ENCODE measurements at regions not wholly inside any gene's neighbourhood (a gene's known extent, or its start where the extent isn't known, plus 50 kb on each side); places are given as distances from the start of the nearest gene placed in this dataset.

- H3K9me3 ChIP-seq (replicated peaks; ENCODE audit: control insufficient read depth, insufficient read depth, low read length) = no peaks in the 10 kb centered on the region
- in situ Hi-C loops (cut with MboI) (no loop called here), intact Hi-C loops (cut with micrococcal nuclease; ENCODE audit: unreplicated experiment) (no loop called here)
- no peak for TF ChIP-seq NR2F1 (conservative IDR thresholded peaks at IDR 0.05)
- TF ChIP-seq HCFC1 (IDR thresholded peaks at IDR 0.05; ENCODE audit: low read length) = no peak
- TF ChIP-seq, protein P1, sequence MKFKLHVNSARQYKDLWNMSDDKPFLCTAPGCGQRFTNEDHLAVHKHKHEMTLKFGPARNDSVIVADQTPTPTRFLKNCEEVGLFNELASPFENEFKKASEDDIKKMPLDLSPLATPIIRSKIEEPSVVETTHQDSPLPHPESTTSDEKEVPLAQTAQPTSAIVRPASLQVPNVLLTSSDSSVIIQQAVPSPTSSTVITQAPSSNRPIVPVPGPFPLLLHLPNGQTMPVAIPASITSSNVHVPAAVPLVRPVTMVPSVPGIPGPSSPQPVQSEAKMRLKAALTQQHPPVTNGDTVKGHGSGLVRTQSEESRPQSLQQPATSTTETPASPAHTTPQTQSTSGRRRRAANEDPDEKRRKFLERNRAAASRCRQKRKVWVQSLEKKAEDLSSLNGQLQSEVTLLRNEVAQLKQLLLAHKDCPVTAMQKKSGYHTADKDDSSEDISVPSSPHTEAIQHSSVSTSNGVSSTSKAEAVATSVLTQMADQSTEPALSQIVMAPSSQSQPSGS (IDR thresholded peaks at IDR 0.05; ENCODE audit: low read length) = no peak
- no peak for TF ChIP-seq KLF5 (IDR thresholded peaks at IDR 0.05; ENCODE audit: partially characterized antibody)
- TF ChIP-seq HDAC2 (IDR thresholded peaks at IDR 0.05) = no peak
- TF ChIP-seq SP1 (IDR thresholded peaks at IDR 0.05; ENCODE audit: low read depth, low read length) = no peak
- no peaks in the 10 kb centered on the region for H4K20me1 ChIP-seq (ENCODE audit: control insufficient read depth, insufficient read depth)
- 35% methylated on average over 2 of the region's 2 CpGs for WGBS (ENCODE audit: insufficient coverage, insufficient replicate concordance, low lambda C conversion rate, missing lambda C conversion rate)
- H2AFZ ChIP-seq (ENCODE audit: control insufficient read depth, low read depth, low read length) = no peak overlapping the region
- DNase-seq (ENCODE audit: low read depth, low spot score) (no peak), FAIRE-seq (no peak), ATAC-seq (no peak)
- no peaks in the 10 kb centered on the region for H3K4me1 ChIP-seq (ENCODE audit: control insufficient read depth, insufficient read depth, low read length)
- BruUV-seq (replicated peaks) = no TSS peak
- ChIA-PET POLR2A (no interaction called here), CTCF (no interaction called here), RAD21 (ENCODE audit: unreplicated experiment) (no interaction called here), SMC1A (ENCODE audit: uncharacterized antibody, unreplicated experiment) (no interaction called here)
- H3K9ac ChIP-seq (ENCODE audit: control insufficient read depth, insufficient read depth, low read length) = no peak overlapping the region
- no peaks in the 10 kb centered on the region for H3K27me3 ChIP-seq (replicated peaks in 1 of 2; ENCODE audit: control insufficient read depth in 2 of 2, insufficient read depth in 2 of 2, low read length in 1 of 2)
- no peak overlapping the region for H3K4me2 ChIP-seq (ENCODE audit: control insufficient read depth, insufficient read depth)
- no peaks in the 10 kb centered on the region for H3K36me3 ChIP-seq (ENCODE audit: control insufficient read depth in 2 of 2, insufficient read depth in 2 of 2, low read length in 1 of 2)
- H3K4me3 ChIP-seq = no peak overlapping the region
- no peaks in the 10 kb centered on the region for H3K79me2 ChIP-seq (ENCODE audit: control insufficient read depth, insufficient read depth, low read length)
- no peak overlapping the region for H3K27ac ChIP-seq (ENCODE audit: control insufficient read depth, insufficient read depth)
Observed at GRCh38 chr13:74434782-74435181, 300.6 kb upstream of the KLF12 start.

DNA sequence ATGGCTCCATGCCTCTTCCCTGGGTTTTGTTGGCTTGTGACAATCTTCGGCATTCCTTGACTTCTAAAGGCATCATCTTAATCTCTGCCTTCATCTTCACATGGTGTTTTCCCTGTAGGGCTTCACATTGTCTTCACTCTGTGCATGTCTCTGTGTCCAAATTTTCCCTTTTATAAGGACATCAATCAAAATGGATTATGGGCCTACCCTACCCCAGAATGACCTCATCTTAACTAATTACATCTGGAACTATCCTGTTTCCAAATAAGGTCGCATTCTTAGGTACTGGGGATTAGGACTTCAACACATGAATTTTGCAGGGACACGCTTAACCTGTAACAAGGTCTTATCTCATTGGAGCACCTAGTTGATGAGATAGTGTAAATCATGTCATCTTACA, 290.3 kb upstream of the KLF12 start:
- Histone ChIP-seq H4K20me1 (ENCODE audit: control insufficient read depth, insufficient read depth) (no peaks in the 10 kb centered on the region), H3K79me2 (ENCODE audit: control insufficient read depth, insufficient read depth, low read length) (no peaks in the 10 kb centered on the region), H3K27ac (ENCODE audit: control insufficient read depth, insufficient read depth) (no peak overlapping the region), H3K4me2 (ENCODE audit: control insufficient read depth, insufficient read depth) (no peak overlapping the region), H3K9ac (ENCODE audit: control insufficient read depth, insufficient read depth, low read length) (no peak overlapping the region), H3K27me3 (replicated peaks in 1 of 2; ENCODE audit: control insufficient read depth in 2 of 2, insufficient read depth in 2 of 2, low read length in 1 of 2) (no peaks in the 10 kb centered on the region), H3K4me1 (ENCODE audit: control insufficient read depth, insufficient read depth, low read length) (no peaks in the 10 kb centered on the region), H3K4me3 (no peak overlapping the region), H3K36me3 (ENCODE audit: control insufficient read depth in 2 of 2, insufficient read depth in 2 of 2, low read length in 1 of 2) (no peaks in the 10 kb centered on the region), H2AFZ (ENCODE audit: control insufficient read depth, low read depth, low read length) (no peak overlapping the region), H3K9me3 (replicated peaks; ENCODE audit: control insufficient read depth, insufficient read depth, low read length) (no peaks in the 10 kb centered on the region)
- FAIRE-seq (no peak), ATAC-seq (no peak), DNase-seq (ENCODE audit: low read depth, low spot score) (no peak)
- WGBS (ENCODE audit: insufficient coverage, insufficient replicate concordance, low lambda C conversion rate, missing lambda C conversion rate) = 44% methylated on average over 3 of the region's 3 CpGs
- BruUV-seq (replicated peaks) = no TSS peak
- POLR2A ChIA-PET = no interaction called here
- CTCF ChIA-PET = no interaction called here
- RAD21 ChIA-PET (ENCODE audit: unreplicated experiment) = no interaction called here
- SMC1A ChIA-PET (ENCODE audit: uncharacterized antibody, unreplicated experiment) = no interaction called here
- in situ Hi-C loops (cut with MboI) = no loop called here
- intact Hi-C loops (cut with micrococcal nuclease; ENCODE audit: unreplicated experiment) = no loop called here
- TF ChIP-seq EP300 (IDR thresholded peaks at IDR 0.05; ENCODE audit: borderline replicate concordance in 1 of 2, control insufficient read depth in 1 of 2, low read depth in 2 of 2, low read length in 2 of 2) (no peak), BACH1 (IDR thresholded peaks at IDR 0.05; ENCODE audit: borderline replicate concordance) (no peak), ZNF24 (IDR thresholded peaks at IDR 0.05) (no peak), SIX5 (IDR thresholded peaks at IDR 0.05; ENCODE audit: low read depth, low read length, severe bottlenecking) (no peak), IRF4 (IDR thresholded peaks at IDR 0.05; ENCODE audit: low read depth, low read length) (no peak), SREBF2 (IDR thresholded peaks at IDR 0.05; ENCODE audit: low read length) (no peak)
- TF ChIP-seq, protein P2, sequence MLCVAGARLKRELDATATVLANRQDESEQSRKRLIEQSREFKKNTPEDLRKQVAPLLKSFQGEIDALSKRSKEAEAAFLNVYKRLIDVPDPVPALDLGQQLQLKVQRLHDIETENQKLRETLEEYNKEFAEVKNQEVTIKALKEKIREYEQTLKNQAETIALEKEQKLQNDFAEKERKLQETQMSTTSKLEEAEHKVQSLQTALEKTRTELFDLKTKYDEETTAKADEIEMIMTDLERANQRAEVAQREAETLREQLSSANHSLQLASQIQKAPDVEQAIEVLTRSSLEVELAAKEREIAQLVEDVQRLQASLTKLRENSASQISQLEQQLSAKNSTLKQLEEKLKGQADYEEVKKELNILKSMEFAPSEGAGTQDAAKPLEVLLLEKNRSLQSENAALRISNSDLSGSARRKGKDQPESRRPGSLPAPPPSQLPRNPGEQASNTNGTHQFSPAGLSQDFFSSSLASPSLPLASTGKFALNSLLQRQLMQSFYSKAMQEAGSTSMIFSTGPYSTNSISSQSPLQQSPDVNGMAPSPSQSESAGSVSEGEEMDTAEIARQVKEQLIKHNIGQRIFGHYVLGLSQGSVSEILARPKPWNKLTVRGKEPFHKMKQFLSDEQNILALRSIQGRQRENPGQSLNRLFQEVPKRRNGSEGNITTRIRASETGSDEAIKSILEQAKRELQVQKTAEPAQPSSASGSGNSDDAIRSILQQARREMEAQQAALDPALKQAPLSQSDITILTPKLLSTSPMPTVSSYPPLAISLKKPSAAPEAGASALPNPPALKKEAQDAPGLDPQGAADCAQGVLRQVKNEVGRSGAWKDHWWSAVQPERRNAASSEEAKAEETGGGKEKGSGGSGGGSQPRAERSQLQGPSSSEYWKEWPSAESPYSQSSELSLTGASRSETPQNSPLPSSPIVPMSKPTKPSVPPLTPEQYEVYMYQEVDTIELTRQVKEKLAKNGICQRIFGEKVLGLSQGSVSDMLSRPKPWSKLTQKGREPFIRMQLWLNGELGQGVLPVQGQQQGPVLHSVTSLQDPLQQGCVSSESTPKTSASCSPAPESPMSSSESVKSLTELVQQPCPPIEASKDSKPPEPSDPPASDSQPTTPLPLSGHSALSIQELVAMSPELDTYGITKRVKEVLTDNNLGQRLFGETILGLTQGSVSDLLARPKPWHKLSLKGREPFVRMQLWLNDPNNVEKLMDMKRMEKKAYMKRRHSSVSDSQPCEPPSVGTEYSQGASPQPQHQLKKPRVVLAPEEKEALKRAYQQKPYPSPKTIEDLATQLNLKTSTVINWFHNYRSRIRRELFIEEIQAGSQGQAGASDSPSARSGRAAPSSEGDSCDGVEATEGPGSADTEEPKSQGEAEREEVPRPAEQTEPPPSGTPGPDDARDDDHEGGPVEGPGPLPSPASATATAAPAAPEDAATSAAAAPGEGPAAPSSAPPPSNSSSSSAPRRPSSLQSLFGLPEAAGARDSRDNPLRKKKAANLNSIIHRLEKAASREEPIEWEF (IDR thresholded peaks at IDR 0.05; ENCODE audit: insufficient replicate concordance, low read depth, low read length) = no peak
- TF ChIP-seq, protein P3, sequence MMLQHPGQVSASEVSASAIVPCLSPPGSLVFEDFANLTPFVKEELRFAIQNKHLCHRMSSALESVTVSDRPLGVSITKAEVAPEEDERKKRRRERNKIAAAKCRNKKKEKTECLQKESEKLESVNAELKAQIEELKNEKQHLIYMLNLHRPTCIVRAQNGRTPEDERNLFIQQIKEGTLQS (IDR thresholded peaks at IDR 0.05; ENCODE audit: borderline replicate concordance, extremely low read depth, low read depth, low read length) = no peak
